ENCODE measurements at regions not wholly inside any gene's neighbourhood (a gene's known extent, or its start where the extent isn't known, plus 50 kb on each side); places are given as distances from the start of the nearest gene placed in this dataset.

DNA sequence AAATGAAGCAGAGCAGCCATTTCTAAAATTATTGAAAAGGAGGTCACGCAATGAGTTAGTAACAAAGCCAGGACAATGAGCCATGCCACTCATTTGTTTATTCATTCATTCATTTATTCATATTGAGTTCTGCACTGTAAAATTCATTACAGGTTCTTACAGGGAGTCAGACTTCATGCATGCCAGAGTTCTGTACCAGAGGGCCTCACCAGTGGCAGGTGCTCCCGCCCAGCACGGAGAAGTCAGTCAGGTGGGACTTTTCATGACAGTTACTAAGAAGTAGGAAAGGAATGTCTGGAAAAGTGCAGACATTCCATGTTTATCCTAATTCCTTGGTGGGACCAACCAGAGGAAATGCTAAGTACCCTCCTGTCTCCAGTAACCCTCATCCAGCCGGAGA, 217.5 kb upstream of the BLID start:
- TF ChIP-seq, protein P1, sequence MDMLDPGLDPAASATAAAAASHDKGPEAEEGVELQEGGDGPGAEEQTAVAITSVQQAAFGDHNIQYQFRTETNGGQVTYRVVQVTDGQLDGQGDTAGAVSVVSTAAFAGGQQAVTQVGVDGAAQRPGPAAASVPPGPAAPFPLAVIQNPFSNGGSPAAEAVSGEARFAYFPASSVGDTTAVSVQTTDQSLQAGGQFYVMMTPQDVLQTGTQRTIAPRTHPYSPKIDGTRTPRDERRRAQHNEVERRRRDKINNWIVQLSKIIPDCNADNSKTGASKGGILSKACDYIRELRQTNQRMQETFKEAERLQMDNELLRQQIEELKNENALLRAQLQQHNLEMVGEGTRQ (CRISPR knock-in tag; IDR thresholded peaks at IDR 0.05), result no peak
- no peak for TF ChIP-seq FOXP1 (CRISPR knock-in tag; IDR thresholded peaks at IDR 0.05)
- TF ChIP-seq, protein P2, sequence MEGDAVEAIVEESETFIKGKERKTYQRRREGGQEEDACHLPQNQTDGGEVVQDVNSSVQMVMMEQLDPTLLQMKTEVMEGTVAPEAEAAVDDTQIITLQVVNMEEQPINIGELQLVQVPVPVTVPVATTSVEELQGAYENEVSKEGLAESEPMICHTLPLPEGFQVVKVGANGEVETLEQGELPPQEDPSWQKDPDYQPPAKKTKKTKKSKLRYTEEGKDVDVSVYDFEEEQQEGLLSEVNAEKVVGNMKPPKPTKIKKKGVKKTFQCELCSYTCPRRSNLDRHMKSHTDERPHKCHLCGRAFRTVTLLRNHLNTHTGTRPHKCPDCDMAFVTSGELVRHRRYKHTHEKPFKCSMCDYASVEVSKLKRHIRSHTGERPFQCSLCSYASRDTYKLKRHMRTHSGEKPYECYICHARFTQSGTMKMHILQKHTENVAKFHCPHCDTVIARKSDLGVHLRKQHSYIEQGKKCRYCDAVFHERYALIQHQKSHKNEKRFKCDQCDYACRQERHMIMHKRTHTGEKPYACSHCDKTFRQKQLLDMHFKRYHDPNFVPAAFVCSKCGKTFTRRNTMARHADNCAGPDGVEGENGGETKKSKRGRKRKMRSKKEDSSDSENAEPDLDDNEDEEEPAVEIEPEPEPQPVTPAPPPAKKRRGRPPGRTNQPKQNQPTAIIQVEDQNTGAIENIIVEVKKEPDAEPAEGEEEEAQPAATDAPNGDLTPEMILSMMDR (IDR thresholded peaks at IDR 0.05 in 2 of 3, conservative IDR thresholded peaks at IDR 0.05 in 1 of 3; ENCODE audit: insufficient read depth in 2 of 3, low read depth in 1 of 3, low read length in 3 of 3), result no peak
- TF ChIP-seq RB1 (IDR thresholded peaks at IDR 0.05; ENCODE audit: low read depth), result no peak
- TF ChIP-seq, protein P3, sequence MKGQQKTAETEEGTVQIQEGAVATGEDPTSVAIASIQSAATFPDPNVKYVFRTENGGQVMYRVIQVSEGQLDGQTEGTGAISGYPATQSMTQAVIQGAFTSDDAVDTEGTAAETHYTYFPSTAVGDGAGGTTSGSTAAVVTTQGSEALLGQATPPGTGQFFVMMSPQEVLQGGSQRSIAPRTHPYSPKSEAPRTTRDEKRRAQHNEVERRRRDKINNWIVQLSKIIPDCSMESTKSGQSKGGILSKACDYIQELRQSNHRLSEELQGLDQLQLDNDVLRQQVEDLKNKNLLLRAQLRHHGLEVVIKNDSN (CRISPR knock-in tag; IDR thresholded peaks at IDR 0.05), result no peak
- no peak for TF ChIP-seq SRF (CRISPR knock-in tag; IDR thresholded peaks at IDR 0.05)
- TF ChIP-seq, protein P4, sequence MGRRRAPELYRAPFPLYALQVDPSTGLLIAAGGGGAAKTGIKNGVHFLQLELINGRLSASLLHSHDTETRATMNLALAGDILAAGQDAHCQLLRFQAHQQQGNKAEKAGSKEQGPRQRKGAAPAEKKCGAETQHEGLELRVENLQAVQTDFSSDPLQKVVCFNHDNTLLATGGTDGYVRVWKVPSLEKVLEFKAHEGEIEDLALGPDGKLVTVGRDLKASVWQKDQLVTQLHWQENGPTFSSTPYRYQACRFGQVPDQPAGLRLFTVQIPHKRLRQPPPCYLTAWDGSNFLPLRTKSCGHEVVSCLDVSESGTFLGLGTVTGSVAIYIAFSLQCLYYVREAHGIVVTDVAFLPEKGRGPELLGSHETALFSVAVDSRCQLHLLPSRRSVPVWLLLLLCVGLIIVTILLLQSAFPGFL (CRISPR knock-in tag; IDR thresholded peaks at IDR 0.05), result no peak

Data from K562 (cell line).